ENCODE measurements at regions not wholly inside any gene's neighbourhood (a gene's known extent, or its start where the extent isn't known, plus 50 kb on each side); places are given as distances from the start of the nearest gene placed in this dataset.
A peak's percentile ranks its signal among the peaks of the same experiment; 100 is the strongest.

DNA sequence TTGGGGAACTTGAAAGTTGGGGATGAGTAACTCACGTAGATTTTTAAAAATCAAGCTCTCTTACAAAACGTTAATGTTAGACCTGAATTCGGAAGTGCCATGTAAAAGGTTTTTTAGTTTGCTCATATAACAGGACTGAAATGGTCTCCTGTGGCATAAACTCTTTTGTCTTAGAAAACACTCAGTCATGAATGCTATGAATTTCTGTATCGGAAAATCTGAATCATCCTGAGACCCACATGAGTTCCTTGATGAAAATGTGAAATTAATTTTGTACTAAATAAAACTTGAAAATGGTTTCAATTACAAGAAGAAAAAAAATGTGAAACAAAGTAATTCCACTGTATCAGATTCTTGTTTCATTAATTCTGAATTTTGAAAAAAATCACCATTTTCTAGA lies 134.8 kb upstream of the BMPER start:
- H3K4me3 ChIP-seq, result no peak overlapping the region
- H3K27ac ChIP-seq, result no peak overlapping the region
- no peak for DNase-seq
- WGBS, 2 donors, result 76 to 91% methylated on average over 4 of the region's 4 CpGs
- H3K9me3 ChIP-seq, result no peaks in the 10 kb centered on the region
- H3K4me1 ChIP-seq, result peaks cover 0 to 20% (median 3%) of the 10 kb centered on the region in 3 donors
- H3K36me3 ChIP-seq, result no peaks in the 10 kb centered on the region
- TF ChIP-seq, protein P1, sequence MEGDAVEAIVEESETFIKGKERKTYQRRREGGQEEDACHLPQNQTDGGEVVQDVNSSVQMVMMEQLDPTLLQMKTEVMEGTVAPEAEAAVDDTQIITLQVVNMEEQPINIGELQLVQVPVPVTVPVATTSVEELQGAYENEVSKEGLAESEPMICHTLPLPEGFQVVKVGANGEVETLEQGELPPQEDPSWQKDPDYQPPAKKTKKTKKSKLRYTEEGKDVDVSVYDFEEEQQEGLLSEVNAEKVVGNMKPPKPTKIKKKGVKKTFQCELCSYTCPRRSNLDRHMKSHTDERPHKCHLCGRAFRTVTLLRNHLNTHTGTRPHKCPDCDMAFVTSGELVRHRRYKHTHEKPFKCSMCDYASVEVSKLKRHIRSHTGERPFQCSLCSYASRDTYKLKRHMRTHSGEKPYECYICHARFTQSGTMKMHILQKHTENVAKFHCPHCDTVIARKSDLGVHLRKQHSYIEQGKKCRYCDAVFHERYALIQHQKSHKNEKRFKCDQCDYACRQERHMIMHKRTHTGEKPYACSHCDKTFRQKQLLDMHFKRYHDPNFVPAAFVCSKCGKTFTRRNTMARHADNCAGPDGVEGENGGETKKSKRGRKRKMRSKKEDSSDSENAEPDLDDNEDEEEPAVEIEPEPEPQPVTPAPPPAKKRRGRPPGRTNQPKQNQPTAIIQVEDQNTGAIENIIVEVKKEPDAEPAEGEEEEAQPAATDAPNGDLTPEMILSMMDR (IDR thresholded peaks at IDR 0.05), result no peak
- TF ChIP-seq POLR2A (IDR thresholded peaks at IDR 0.05), result no peak
- no peaks in the 10 kb centered on the region for H3K27me3 ChIP-seq
- intact Hi-C loops (cut with DNase I), result no loop called here

GRCh38 chr7:33771422-33771821 lies 133.9 kb upstream of the BMPER start:
- peaks cover 0 to 23% (median 3%) of the 10 kb centered on the region in 3 donors for H3K4me1 ChIP-seq
- 67 to 84% methylated on average over 3 of the region's 3 CpGs for WGBS, 2 donors
- intact Hi-C loops (cut with DNase I), result no loop called here
- no peak for DNase-seq
- no peak overlapping the region for H3K4me3 ChIP-seq
- no peaks in the 10 kb centered on the region for H3K27me3 ChIP-seq
- no peak overlapping the region for H3K27ac ChIP-seq
- no peaks in the 10 kb centered on the region for H3K36me3 ChIP-seq
- TF ChIP-seq POLR2A (IDR thresholded peaks at IDR 0.05), result no peak
- TF ChIP-seq, protein P1 (IDR thresholded peaks at IDR 0.05), result no peak
- H3K9me3 ChIP-seq, result no peaks in the 10 kb centered on the region

DNA sequence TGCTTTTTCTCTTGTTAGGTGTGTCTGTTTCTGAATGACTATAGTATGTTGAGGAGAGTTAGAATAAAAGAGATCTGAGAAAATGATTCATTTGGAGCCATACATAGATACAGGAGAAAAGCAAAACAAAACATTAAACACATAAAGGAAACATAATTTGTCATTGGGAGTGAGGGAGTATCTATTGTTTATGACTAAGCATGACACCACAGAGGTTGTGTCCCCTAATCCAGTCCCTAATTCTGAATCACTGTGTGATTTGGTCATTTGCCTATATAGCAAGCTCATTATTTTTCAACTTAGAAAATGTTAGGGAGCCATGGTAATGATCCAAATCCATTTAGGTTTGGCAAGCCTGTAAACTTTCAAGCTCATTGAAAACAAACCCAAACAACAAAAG lies 132.3 kb upstream of the BMPER start:
- peaks cover 0 to 23% (median 3%) of the 10 kb centered on the region in 3 donors for H3K4me1 ChIP-seq
- TF ChIP-seq POLR2A (IDR thresholded peaks at IDR 0.05), result no peak
- TF ChIP-seq, protein P1 (IDR thresholded peaks at IDR 0.05), result no peak
- H3K36me3 ChIP-seq, result no peaks in the 10 kb centered on the region
- no peaks in the 10 kb centered on the region for H3K9me3 ChIP-seq
- H3K27ac ChIP-seq, result peak overlapping the region in 3 of 4 donors; percentile 45 to 78 (median 64)
- no peak overlapping the region for H3K4me3 ChIP-seq
- no peaks in the 10 kb centered on the region for H3K27me3 ChIP-seq
- intact Hi-C loops (cut with DNase I), result no loop called here
- DNase-seq, result no peak

- H3K27ac ChIP-seq, result peak overlapping the region in 3 of 4 donors; percentile 35 to 65 (median 39)
Measured at GRCh38 chr7:33774762-33775523, 130.4 kb upstream of the BMPER start.

GRCh38 chr7:33775790-33776189 lies 129.5 kb upstream of the BMPER start:
- Histone ChIP-seq H3K27me3 (no peaks in the 10 kb centered on the region), H3K36me3 (no peaks in the 10 kb centered on the region), H3K4me1 (peaks cover 0 to 23% (median 3%) of the 10 kb centered on the region in 3 donors), H3K27ac (peak overlapping the region in 3 of 4 donors; percentile 35 to 65 (median 39)), H3K4me3 (no peak overlapping the region), H3K9me3 (no peaks in the 10 kb centered on the region)
- WGBS, 2 donors, result 52 to 64% methylated on average over 4 of the region's 4 CpGs
- intact Hi-C loops (cut with DNase I), result no loop called here
- DNase-seq, result no peak
- TF ChIP-seq POLR2A (IDR thresholded peaks at IDR 0.05), result no peak
- TF ChIP-seq, protein P1 (IDR thresholded peaks at IDR 0.05), result no peak

More at GRCh38 chr7:33774762-33775523, 130.4 kb upstream of the BMPER start:
- Histone ChIP-seq H3K27me3 (no peaks in the 10 kb centered on the region), H3K4me3 (no peak overlapping the region), H3K36me3 (no peaks in the 10 kb centered on the region), H3K9me3 (no peaks in the 10 kb centered on the region), H3K4me1 (peaks cover 0 to 23% (median 3%) of the 10 kb centered on the region in 3 donors)
- WGBS, 2 donors, result 32 to 48% methylated on average over 6 of the region's 6 CpGs
- intact Hi-C loops (cut with DNase I), result no loop called here
- no peak for DNase-seq
- TF ChIP-seq, protein P1 (IDR thresholded peaks at IDR 0.05), result no peak
- TF ChIP-seq POLR2A (IDR thresholded peaks at IDR 0.05), result no peak

Measured in esophagus squamous epithelium (tissue), 5 donors.